PC-3 (cell line): ENCODE measurements at regions not wholly inside any gene's neighbourhood (a gene's known extent, or its start where the extent isn't known, plus 50 kb on each side); places are given as distances from the start of the nearest gene placed in this dataset.
"Not testable (repeated sequence)": the region's sequence is repeated elsewhere in the genome, so short reads cannot be mapped to it uniquely, and the experiment has no call there.

Experiments used
- ATAC-seq: fragments of 200-7000 bp; cut with Tn5 transposase; 2 replicates; pipeline ENCODE4 v1.9.1; 2020; ENCODE audit warnings: mild to moderate bottlenecking, moderate library complexity
- BruUV-seq: library from RNA; stranded (reverse); fragments of 400-500 nt; replicated peaks from 2 replicates; lab custom pipeline; 2021; lab: Mats Ljungman, UMichigan
- CTCF ChIA-PET: fragments of 300-600 bp; sonication (Branson Sonifier 250); formaldehyde crosslinking; loops from one replicate; lab custom pipeline; 2022; ENCODE audit warnings: antibody characterized with exemption; lab: Charles Lee
- POLR2A ChIA-PET: fragments of 300-600 bp; sonication (Branson Sonifier 250); formaldehyde crosslinking; loops from one replicate; lab custom pipeline; 2022; ENCODE audit warnings: antibody characterized with exemption; ENCODE audit not compliant: unreplicated experiment; lab: Charles Lee
- DNase-seq: peaks from one replicate; pipeline ENCODE4 v3.0.0-alpha.2; 2015
- H2AFZ ChIP-seq: fragments of 300-600 bp; sonication (generic); 2 replicates; pipeline ENCODE4 v1.6.0; 2016; ENCODE audit warnings: antibody characterized with exemption, low read length
- H3F3A ChIP-seq: fragments of 300-600 bp; sonication (generic); one replicate; pipeline ENCODE4 v1.6.0; 2017; ENCODE audit warnings: antibody characterized with exemption, low read length, control low read depth, mild to moderate bottlenecking; ENCODE audit not compliant: unreplicated experiment
- H3K27ac ChIP-seq: fragments of 300-600 bp; sonication (generic); 2 replicates; pipeline ENCODE4 v1.5.1; 2016; ENCODE audit warnings: mild to moderate bottlenecking, low read length
- H3K27me3 ChIP-seq: fragments of 300-600 bp; sonication (generic); 2 replicates; pipeline ENCODE4 v1.6.1; 2016; ENCODE audit warnings: low read length, mixed read lengths
- H3K36me3 ChIP-seq: fragments of 300-600 bp; sonication (generic); 2 replicates; pipeline ENCODE4 v1.6.1; 2016; ENCODE audit warnings: low read depth, mixed run types, low read length, mixed read lengths
- H3K4me1 ChIP-seq: fragments of 300-600 bp; sonication (generic); 2 replicates; pipeline ENCODE4 v1.5.1; 2016; ENCODE audit warnings: low read length; ENCODE audit not compliant: insufficient read depth
- H3K4me2 ChIP-seq: fragments of 300-600 bp; sonication (generic); 2 replicates; pipeline ENCODE4 v1.6.0; 2016; ENCODE audit warnings: low read length
- H3K4me3 ChIP-seq: fragments of 300-600 bp; sonication (generic); 2 replicates; pipeline ENCODE4 v1.5.1; 2016; ENCODE audit warnings: mild to moderate bottlenecking, low read length, mixed read lengths
- H3K79me2 ChIP-seq: fragments of 300-600 bp; sonication (generic); 2 replicates; pipeline ENCODE4 v1.6.1; 2017; ENCODE audit warnings: low read length, mixed read lengths
- H3K9ac ChIP-seq: fragments of 300-600 bp; sonication (generic); 2 replicates; pipeline ENCODE4 v1.6.0; 2016; ENCODE audit warnings: mild to moderate bottlenecking, low read length
- H3K9me2 ChIP-seq: fragments of 300-600 bp; sonication (generic); replicated peaks from 2 replicates; pipeline ENCODE4 v1.6.1; 2016; ENCODE audit warnings: mixed run types, low read length, mixed read lengths
- H3K9me3 ChIP-seq: fragments of 300-600 bp; sonication (generic); 2 replicates; pipeline ENCODE4 v1.6.1; 2016; ENCODE audit warnings: low read length, mixed read lengths
- H4K20me1 ChIP-seq: fragments of 300-600 bp; sonication (generic); 2 replicates; pipeline ENCODE4 v1.6.1; 2016; ENCODE audit warnings: low read length, mixed read lengths
- CTCF ChIP-seq: fragments of 300-600 bp; sonication (generic); conservative IDR thresholded peaks from 2 replicates; pipeline ENCODE4 v1.5.1; 2017; ENCODE audit warnings: antibody characterized with exemption, low read depth, mild to moderate bottlenecking, low read length
- EZH2 ChIP-seq: fragments of 300-600 bp; sonication (generic); IDR thresholded peaks from one replicate; pipeline ENCODE4 v1.6.1; 2017; ENCODE audit warnings: antibody characterized with exemption, mild to moderate bottlenecking, low read length; ENCODE audit not compliant: unreplicated experiment
- EZH2phosphoT487 ChIP-seq: fragments of 300-600 bp; sonication (generic); IDR thresholded peaks from 2 replicates; pipeline ENCODE4 v1.6.1; 2018; ENCODE audit warnings: mild to moderate bottlenecking, antibody characterized with exemption, low read length, borderline replicate concordance
- intact Hi-C: fragments of 100-400 bp; cut with micrococcal nuclease; formaldehyde crosslinking; loops from 2 replicates; pipeline ENCODE4 v1.9.0; 2023

GRCh38 chr6:14781772-14782525 lies 463.9 kb upstream of the JARID2 start:
- H3K4me3 ChIP-seq = no peak overlapping the region
- H3K36me3 ChIP-seq = no peaks in the 10 kb centered on the region
- H3K4me2 ChIP-seq = no peak overlapping the region
- no peaks in the 10 kb centered on the region for H4K20me1 ChIP-seq
- no peaks in the 10 kb centered on the region for H3K27me3 ChIP-seq
- ChIA-PET POLR2A (no interaction called here), CTCF (no interaction called here)
- no peak overlapping the region for H2AFZ ChIP-seq
- no peaks in the 10 kb centered on the region for H3K4me1 ChIP-seq
- ATAC-seq (no peak; the same call in 1 of the 2 replicates), DNase-seq (no peak)
- H3K9ac ChIP-seq = no peak overlapping the region
- no peak overlapping the region for H3K27ac ChIP-seq
- H3K9me2 ChIP-seq = no peaks in the 10 kb centered on the region
- TF ChIP-seq EZH2phosphoT487 (no peak), EZH2 (no peak), CTCF (no peak)
- no peaks in the 10 kb centered on the region for H3K79me2 ChIP-seq
- no peaks in the 10 kb centered on the region for H3F3A ChIP-seq
- no peaks in the 10 kb centered on the region for H3K9me3 ChIP-seq
- no TSS peak for BruUV-seq
- intact Hi-C loops = no loop called here

GRCh38 chr6:14782921-14783464 lies 462.9 kb upstream of the JARID2 start:
- H3K4me3 ChIP-seq, H2AFZ ChIP-seq, H4K20me1 ChIP-seq, H3K79me2 ChIP-seq, ATAC-seq, H3K36me3 ChIP-seq, H3K4me1 ChIP-seq, H3K9me2 ChIP-seq, intact Hi-C loops, H3K9ac ChIP-seq, H3K27ac ChIP-seq, H3K9me3 ChIP-seq, POLR2A ChIA-PET, H3K27me3 ChIP-seq, H3K4me2 ChIP-seq, BruUV-seq, DNase-seq, CTCF ChIA-PET, H3F3A ChIP-seq: not testable (repeated sequence)

GRCh38 chr6:14783594-14783993 lies 462.3 kb upstream of the JARID2 start:
- H3K4me1 ChIP-seq = no peaks in the 10 kb centered on the region
- no peak overlapping the region for H3K9ac ChIP-seq
- no TSS peak for BruUV-seq
- no peak overlapping the region for H3K27ac ChIP-seq
- H3K9me2 ChIP-seq = no peaks in the 10 kb centered on the region
- no peaks in the 10 kb centered on the region for H3F3A ChIP-seq
- no peak overlapping the region for H2AFZ ChIP-seq
- no peak overlapping the region for H3K4me3 ChIP-seq
- CTCF ChIA-PET = no interaction called here
- intact Hi-C loops = no loop called here
- H3K9me3 ChIP-seq = no peaks in the 10 kb centered on the region
- POLR2A ChIA-PET = no interaction called here
- H3K27me3 ChIP-seq = no peaks in the 10 kb centered on the region
- ATAC-seq (no peak), DNase-seq (no peak)
- H4K20me1 ChIP-seq = no peaks in the 10 kb centered on the region
- no peak overlapping the region for H3K4me2 ChIP-seq
- no peaks in the 10 kb centered on the region for H3K36me3 ChIP-seq
- H3K79me2 ChIP-seq = no peaks in the 10 kb centered on the region
- TF ChIP-seq CTCF (no peak), EZH2 (no peak), EZH2phosphoT487 (no peak)
